GM21529 (cell line): ENCODE measurements at regions not wholly inside any gene's neighbourhood (a gene's known extent, or its start where the extent isn't known, plus 50 kb on each side); places are given as distances from the start of the nearest gene placed in this dataset.
"Not testable (repeated sequence)": the region's sequence is repeated elsewhere in the genome, so short reads cannot be mapped to it uniquely, and the experiment has no call there.

Source experiments
- ATAC-seq: cut with Tn5 transposase; IDR thresholded peaks from one replicate; pipeline ENCODE4 v1.9.1; 2021; ENCODE audit not compliant: unreplicated experiment

GRCh38 chr17:77562361-77562760 lies 396.1 kb upstream of the TNRC6C start:
- ATAC-seq: not testable (repeated sequence)

GRCh38 chr17:77563439-77564102 lies 394.9 kb upstream of the TNRC6C start:
- no peak for ATAC-seq

DNA sequence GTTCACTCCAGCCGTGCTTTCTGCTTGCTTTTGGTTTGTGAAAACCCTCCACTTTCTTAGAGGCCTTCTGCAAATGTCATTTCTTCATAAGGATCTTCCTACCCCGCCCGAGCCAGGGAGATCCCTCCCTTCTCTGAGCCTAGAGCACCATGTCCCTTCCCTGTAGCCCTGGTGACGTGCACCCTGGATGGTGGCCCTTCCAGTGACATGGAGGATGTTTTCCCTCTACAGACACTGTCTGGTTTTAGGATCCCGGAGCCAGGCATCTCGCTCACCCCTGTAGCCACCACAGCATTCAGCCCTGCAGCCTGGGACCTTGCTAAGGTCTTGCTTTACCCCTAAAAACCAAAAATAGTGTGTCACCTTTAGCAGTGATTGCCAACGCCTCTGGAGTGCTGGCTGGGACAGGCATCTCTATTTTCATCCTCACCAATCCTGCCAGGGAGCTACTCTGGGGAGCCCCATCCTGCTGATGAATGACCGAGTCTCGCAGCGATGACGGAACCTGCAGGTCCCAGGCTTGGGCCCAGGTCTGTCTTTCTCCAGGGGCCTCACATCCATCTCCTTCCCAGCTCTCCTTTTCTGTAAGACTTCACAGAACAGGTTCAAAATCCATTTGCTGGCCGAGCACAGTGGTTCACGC lies 394.1 kb upstream of the TNRC6C start:
- ATAC-seq: no peak

DNA sequence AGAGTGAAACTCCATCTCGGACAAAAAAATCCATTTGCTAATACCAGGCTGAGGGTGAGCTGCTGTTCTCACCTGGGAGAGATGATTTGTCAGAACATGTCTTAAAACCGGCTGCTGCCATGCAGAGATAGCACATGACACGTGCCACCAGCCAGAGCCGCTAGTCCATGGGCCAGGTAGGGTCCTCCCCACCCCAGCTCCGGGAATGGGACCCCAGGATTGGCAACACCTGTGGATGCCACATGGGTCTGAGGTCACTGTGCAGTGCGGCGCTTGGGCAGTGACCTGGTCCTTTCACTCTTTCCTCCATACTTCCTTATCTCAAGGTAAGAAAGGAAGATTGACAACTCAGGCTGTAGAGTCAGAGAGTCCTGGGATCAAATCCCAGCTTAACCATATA lies 393.3 kb upstream of the TNRC6C start:
- ATAC-seq: no peak

- ATAC-seq: no peak
Measured at GRCh38 chr17:77566151-77566550, 392.4 kb upstream of the TNRC6C start.

DNA sequence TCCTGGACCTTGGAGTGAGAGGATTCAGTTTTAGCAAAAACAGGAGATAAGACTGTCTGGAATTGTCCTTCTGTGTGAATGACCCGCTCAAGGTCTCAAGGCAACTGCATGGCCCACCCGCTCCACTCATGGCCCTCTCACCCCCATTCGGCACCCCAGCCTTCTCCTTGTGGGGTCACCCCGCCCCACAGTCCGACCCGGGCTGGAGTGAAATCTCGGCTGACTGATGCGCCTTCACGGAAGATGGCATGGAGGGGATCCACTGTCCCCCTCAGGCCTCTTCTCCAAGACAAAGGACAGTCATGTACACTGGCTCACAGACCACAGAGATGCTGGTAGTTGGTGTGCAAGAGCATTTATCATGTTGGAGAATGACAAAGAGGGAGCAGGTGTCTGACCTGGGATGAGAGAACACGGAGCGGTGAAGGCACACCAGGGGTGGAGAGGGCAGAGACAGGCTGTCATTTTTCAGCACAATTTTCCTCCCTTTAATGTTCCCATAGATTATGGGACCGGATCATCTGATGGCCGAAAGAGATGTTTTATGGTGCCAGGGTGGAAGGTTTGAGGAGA lies 391.9 kb upstream of the TNRC6C start:
- ATAC-seq: no peak

- ATAC-seq: no peak
Measured at GRCh38 chr17:77568540-77568939, 390.0 kb upstream of the TNRC6C start.

GRCh38 chr17:77569846-77570564 lies 388.5 kb upstream of the TNRC6C start:
- no peak for ATAC-seq

GRCh38 chr17:77570565-77570898 lies 388.0 kb upstream of the TNRC6C start:
- ATAC-seq: no peak

GRCh38 chr17:77571155-77571981 lies 387.1 kb upstream of the TNRC6C start:
- ATAC-seq: no peak

GRCh38 chr17:77572065-77572601 lies 386.4 kb upstream of the TNRC6C start:
- ATAC-seq: no peak

- ATAC-seq: no peak
Measured at GRCh38 chr17:77572851-77573250, 385.7 kb upstream of the TNRC6C start.

DNA sequence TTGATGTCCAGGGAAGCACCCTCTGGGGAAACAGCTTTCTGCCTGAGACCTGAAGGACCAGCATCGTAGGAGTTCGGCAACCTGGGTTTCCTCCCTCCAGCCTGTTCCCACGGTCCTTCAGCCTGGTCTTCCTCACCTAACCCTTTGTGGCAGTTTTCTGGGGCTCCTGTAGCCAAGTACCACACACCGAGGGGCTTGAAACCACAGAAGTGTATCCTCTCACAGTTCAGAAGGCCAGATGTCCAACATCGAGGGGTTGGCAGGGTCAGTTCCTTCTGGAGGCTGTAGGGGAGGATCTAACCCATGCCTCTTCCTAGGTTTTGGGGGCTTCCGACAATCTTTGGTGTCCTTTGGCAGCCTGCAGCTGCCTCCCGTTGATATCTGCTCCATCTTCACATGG lies 381.0 kb upstream of the TNRC6C start:
- no peak for ATAC-seq

GRCh38 chr17:77579131-77579530 lies 379.4 kb upstream of the TNRC6C start:
- no peak for ATAC-seq

GRCh38 chr17:77579682-77580081 lies 378.8 kb upstream of the TNRC6C start:
- ATAC-seq: no peak

- no peak for ATAC-seq
Measured at GRCh38 chr17:77580531-77581270, 377.8 kb upstream of the TNRC6C start.

DNA sequence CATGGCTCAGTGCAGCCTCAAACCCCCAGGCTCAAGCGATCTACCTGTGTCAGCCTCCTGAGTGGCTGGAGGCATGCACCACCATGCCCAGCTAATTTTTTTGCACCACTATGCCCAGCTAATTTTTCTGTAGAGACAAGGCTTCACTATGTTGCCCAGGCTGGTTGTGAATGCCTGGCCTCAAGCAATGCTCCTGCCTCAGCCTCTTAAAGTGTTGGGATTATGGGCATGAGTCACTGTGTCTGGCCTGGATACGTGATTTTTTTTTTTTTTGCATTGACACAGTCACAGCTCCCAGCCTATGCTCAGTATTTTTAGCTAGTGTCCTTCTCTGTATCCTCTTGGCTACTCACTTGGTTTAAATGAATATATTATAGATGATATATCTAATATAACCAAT lies 377.0 kb upstream of the TNRC6C start:
- ATAC-seq: no peak

- ATAC-seq: no peak
Measured at GRCh38 chr17:77585142-77585860, 373.2 kb upstream of the TNRC6C start.

GRCh38 chr17:77590951-77591735 lies 367.4 kb upstream of the TNRC6C start:
- ATAC-seq: no peak
